DND-41 (cell line): ENCODE measurements at regions not wholly inside any gene's neighbourhood (a gene's known extent, or its start where the extent isn't known, plus 50 kb on each side); places are given as distances from the start of the nearest gene placed in this dataset.

Source experiments
- ATAC-seq: fragments of 200-7000 bp; cut with Tn5 transposase; 3 replicates; pipeline ENCODE4 v1.9.1; 2021; ENCODE audit warnings: low read depth; ENCODE audit not compliant: insufficient read depth
- DNase-seq: peaks from one replicate; pipeline ENCODE4 v3.0.0-alpha.2; 2020
- H2AFZ ChIP-seq: 2 replicates; pipeline ENCODE4 v1.6.0; 2012; ENCODE audit warnings: low read depth, low read length
- H3K27ac ChIP-seq: 2 replicates; pipeline ENCODE4 v1.5.1; 2012; ENCODE audit warnings: low read length, inconsistent platforms
- H3K27me3 ChIP-seq: fragments of 200-600 bp; sonication (generic); 2 replicates; pipeline ENCODE4 v1.6.0; 2012; ENCODE audit warnings: low read length, mild to moderate bottlenecking, inconsistent platforms; ENCODE audit not compliant: insufficient read depth, poor library complexity
- H3K36me3 ChIP-seq: 2 replicates; pipeline ENCODE4 v1.5.1; 2012; ENCODE audit warnings: low read length, inconsistent platforms; ENCODE audit not compliant: insufficient read depth
- H3K4me1 ChIP-seq: 2 replicates; pipeline ENCODE4 v1.5.1; 2012; ENCODE audit warnings: mild to moderate bottlenecking, low read length; ENCODE audit not compliant: insufficient read depth
- H3K4me2 ChIP-seq: 2 replicates; pipeline ENCODE4 v1.6.0; 2012; ENCODE audit warnings: mild to moderate bottlenecking, moderate library complexity, low read length, inconsistent platforms; ENCODE audit not compliant: insufficient read depth
- H3K4me3 ChIP-seq, 2 experiments: fragments of 200-600 bp in 1 of 2; shearing (Covaris generic) in 1 of 2; 2 replicates each; pipeline ENCODE4 v1.5.1; 2012 to 2016; ENCODE audit warnings: inconsistent platforms in 2 of 2, low read length in 2 of 2, mild to moderate bottlenecking in 2 of 2, low read depth in 1 of 2, moderate library complexity in 1 of 2
- H3K79me2 ChIP-seq: 2 replicates; pipeline ENCODE4 v1.6.0; 2012; ENCODE audit warnings: low read length, inconsistent platforms; ENCODE audit not compliant: insufficient read depth
- H3K9ac ChIP-seq: 2 replicates; pipeline ENCODE4 v1.6.0; 2012; ENCODE audit warnings: low read depth, mild to moderate bottlenecking, inconsistent platforms, low read length, moderate library complexity
- H3K9me3 ChIP-seq: 2 replicates; pipeline ENCODE4 v1.5.1; 2012; ENCODE audit warnings: low read length, moderate library complexity, mild to moderate bottlenecking, inconsistent platforms; ENCODE audit not compliant: insufficient read depth, severe bottlenecking
- H4K20me1 ChIP-seq: 2 replicates; pipeline ENCODE4 v1.6.0; 2012; ENCODE audit warnings: low read length; ENCODE audit not compliant: insufficient read depth
- CTCF ChIP-seq: IDR thresholded peaks from 2 replicates; pipeline ENCODE4 v1.5.1; 2012; ENCODE audit warnings: borderline replicate concordance, low read length, moderate library complexity, mild to moderate bottlenecking; ENCODE audit not compliant: poor library complexity, severe bottlenecking; ENCODE audit errors: extremely low read depth
- EZH2 ChIP-seq: IDR thresholded peaks from 3 replicates; pipeline ENCODE4 v1.6.1; 2012; ENCODE audit warnings: borderline replicate concordance, low read depth, mild to moderate bottlenecking, moderate library complexity, low read length, inconsistent platforms; ENCODE audit not compliant: severe bottlenecking

GRCh38 chr14:54344445-54344844, 52.4 kb upstream of the CDKN3 start:
- ATAC-seq (no peak), DNase-seq (no peak)
- Histone ChIP-seq H3K36me3 (no peaks in the 10 kb centered on the region), H3K27me3 (no peaks in the 10 kb centered on the region), H3K79me2 (no peaks in the 10 kb centered on the region), H3K4me3 (no peak overlapping the region), H2AFZ (no peak overlapping the region), H3K4me2 (no peak overlapping the region), H3K27ac (no peak overlapping the region), H3K9me3 (no peaks in the 10 kb centered on the region), H4K20me1 (no peaks in the 10 kb centered on the region), H3K4me1 (no peaks in the 10 kb centered on the region), H3K9ac (no peak overlapping the region)
- TF ChIP-seq EZH2, result no peak
- no peak for TF ChIP-seq CTCF

DNA sequence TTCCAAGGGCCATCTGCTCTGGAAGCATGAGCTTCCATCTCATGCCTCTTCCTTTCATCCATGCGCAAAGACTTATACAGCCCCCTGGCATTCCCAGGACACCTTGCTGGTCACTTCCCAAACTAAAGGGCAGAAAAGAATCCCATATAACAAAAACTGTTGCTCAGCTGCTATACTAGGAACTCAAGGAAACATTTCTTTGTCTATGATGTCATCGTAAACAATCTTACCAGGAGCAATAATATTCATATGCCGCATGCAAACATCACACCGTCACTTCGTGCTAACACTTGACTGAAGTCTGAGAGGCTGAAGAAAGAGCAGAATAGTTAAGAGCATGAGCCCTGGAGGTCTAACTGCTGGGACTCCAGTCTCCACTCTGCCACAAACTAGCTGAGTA, 50.5 kb upstream of the CDKN3 start:
- Histone ChIP-seq H3K79me2 (no peaks in the 10 kb centered on the region), H2AFZ (no peak overlapping the region), H3K36me3 (no peaks in the 10 kb centered on the region), H3K9ac (no peak overlapping the region), H3K9me3 (no peaks in the 10 kb centered on the region), H3K4me3 (no peak overlapping the region), H4K20me1 (no peaks in the 10 kb centered on the region), H3K4me2 (no peak overlapping the region), H3K27ac (no peak overlapping the region), H3K4me1 (no peaks in the 10 kb centered on the region), H3K27me3 (no peaks in the 10 kb centered on the region)
- no peak for ATAC-seq
- DNase-seq, result no peak
- TF ChIP-seq EZH2 (no peak), CTCF (no peak)
